ENCODE measurements at regions not wholly inside any gene's neighbourhood (a gene's known extent, or its start where the extent isn't known, plus 50 kb on each side); places are given as distances from the start of the nearest gene placed in this dataset.

DNA sequence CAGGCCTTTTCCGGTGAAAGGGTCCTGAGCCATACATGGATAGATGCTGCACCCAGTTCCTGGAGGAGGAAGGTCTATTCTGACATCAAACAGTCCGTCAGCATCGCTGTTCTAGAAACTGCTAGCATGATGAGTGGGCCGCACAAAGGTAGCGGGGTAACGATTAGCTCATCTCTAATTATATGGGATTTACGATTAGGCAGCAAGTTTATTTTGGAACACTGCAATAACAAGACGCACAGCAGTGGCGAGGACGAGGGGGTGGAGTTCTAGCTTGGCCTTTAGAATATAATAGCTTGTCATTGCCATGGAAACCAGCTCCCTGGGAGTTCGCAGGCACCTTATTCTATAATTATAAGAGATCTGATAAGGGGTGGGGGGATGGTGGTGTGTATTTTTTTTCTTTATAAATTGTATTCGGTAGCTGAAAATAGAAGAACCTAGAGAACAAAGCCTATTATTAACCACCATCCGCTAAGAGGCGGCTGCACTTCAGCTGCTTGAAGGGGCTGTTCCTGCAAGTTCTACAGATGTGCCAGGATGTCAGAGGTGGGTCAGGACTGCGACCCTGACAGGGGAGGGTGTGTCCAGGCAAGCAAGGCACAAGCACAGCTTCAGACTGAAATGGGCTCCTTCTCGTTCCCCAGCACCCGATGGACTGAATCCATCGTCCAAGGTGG, 311.0 kb downstream of the AGTPBP1 start:
- no peak for DNase-seq (ENCODE audit: low read depth in 2 of 2)

DNA sequence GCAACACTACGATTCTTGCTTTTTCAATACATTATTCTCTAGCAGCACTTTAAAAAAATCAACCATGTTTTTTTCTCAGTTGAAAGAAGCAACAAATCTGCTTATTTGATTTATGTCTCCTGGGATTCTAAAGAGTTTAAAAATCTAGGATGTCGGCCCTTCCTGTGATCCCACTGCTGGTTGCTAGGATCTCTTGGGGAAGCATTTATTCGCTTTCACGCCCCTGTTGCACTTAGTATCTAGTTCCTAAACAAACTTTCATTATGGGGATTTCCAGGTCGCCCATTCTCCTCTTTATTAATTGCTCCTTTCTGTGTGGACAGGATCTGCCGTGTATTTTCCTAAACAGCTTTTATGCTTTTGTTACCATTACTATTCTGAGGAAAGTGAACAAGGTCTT, 313.5 kb downstream of the AGTPBP1 start:
- DNase-seq (ENCODE audit: low read depth in 2 of 2) = no peak

DNA sequence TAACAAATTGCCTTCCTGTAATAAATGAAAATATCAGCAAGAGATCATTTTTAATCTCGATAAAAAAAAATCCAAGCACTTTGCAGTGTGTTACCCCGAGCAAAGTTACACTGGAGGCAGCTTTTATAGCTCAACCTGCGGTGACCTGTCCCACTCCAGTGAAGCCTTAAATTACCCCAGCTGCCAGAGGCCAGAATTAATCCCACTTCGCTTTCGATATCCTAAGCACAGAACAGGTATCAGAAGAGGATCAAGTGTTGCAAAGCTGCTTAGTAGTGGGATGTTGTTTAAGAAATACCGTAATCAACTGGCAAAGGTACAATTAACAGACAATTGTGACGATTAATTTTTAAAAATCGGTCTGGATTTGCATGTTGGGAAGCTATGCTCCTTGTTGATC, 314.0 kb downstream of the AGTPBP1 start:
- DNase-seq (ENCODE audit: low read depth in 2 of 2) = no peak

DNA sequence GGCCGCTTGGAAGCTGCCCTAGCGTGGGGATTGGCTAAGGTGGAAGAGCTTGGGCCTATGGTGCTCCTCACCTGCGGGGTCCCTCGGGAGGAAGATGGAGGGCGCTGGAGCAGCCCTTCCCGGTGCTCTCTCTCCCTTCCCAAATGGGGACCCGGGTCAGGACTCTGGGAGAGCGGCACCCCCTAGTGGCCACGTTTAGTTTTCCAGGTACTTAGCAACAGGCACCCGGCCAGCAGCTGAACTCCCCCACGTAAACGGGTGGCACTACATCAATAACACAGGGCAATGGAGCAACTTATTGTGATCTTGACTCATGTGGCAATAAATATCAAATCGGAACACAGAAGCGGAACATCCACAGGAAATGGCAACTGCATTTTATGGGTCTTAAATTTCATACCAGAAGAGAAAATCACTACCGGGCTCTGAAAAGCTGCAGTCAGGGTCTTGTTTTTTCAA, 316.6 kb downstream of the AGTPBP1 start:
- peak; percentile 43 to 57 for DNase-seq (ENCODE audit: low read depth in 2 of 2)

DNA sequence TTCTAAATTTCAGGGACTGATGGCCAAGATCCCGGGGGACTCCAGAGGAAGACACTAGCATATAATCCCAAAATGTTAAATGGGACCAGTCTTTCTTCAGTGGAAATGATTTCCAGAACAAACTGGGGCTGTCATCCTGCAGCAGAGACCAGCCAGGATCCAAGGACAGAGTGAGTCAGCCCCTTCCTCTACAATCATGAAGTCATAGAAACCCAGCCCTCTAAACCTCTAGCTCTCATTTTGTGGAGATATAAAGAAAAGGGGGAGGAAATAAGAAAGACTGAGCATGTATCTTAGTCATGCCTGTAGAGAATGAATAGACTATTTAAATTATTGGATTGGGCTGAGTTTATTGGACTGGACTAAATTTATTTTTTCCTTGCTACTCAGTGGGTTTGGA, 318.3 kb downstream of the AGTPBP1 start:
- no peak for DNase-seq (ENCODE audit: low read depth in 2 of 2)

DNA sequence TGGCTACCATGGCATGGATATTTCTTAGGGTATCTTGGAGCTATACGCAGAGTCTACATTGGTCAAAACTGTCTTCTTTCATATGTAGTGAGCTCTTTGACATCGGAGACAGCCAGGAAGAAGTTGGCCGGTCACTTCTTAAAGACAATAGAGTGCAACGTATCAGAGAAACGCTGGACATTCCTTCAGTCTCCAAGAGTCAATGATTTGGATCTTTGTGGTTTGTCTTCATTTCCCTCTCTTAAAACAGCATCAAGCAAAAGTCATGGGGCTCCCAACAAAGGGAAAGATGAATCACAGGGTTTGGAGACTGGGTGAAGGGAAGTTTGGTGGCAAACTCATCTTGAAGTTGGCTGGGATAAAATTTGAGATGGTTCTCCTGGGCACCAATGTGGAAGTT, 320.1 kb downstream of the AGTPBP1 start:
- DNase-seq (ENCODE audit: low read depth in 2 of 2) = no peak

DNA sequence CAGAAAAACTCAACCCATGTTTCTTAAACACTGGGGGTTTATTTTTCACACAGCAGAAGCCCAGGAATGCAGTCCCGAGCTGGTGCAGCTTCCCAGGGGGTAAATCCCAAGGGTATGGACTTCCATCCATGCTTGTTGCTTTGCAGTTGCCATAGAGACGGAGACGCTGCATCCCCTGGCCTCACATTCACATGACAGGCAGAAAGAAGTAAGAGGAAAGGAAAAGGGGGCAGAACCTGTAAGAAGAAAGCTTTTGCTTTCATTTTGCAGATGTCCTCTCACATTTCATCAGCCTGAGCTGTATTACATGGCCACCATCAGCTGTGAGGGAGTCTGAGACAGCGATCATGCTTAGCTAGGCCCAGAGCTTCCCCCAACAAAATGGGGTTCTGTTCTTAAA, 321.0 kb downstream of the AGTPBP1 start:
- no peak for DNase-seq (ENCODE audit: low read depth in 2 of 2)

DNA sequence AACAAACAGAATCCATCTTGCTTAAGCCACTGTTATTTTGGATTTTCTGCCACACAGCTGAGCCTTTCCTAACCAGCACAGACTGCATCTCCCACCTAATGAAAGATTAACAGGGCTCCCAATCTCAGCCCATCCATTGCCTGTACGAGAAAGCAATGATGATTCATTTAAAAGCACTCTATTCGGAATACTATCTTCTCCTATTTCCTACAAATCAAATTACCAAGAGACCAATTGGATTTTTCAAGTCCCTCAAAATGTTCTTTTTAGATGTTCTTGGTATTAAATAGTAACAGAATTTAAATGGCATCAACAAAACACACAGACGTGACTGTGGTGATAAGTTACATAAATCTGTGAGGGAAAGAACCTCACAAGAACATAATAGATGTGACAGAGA, 324.1 kb downstream of the AGTPBP1 start:
- no peak for DNase-seq (ENCODE audit: low read depth in 2 of 2)

DNA sequence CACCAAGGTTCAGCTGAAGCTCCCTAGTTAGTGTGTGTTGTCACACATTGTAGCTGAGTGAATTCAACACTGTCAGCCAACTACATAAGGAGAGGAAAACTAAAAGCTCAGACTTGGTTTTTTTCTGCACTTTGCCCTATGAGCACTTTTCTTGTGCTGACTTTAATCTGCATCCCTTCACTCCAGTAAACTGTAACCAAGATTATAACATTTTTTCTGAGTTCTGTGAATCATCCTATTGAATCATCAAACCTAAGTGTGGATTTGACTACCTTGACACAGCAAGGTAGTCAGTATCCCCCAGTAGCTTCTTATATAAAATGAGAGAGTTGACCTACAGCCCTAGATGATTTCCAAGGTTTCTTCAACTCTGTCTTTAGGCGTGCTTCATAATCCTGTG, 325.0 kb downstream of the AGTPBP1 start:
- DNase-seq (ENCODE audit: low read depth in 2 of 2) = no peak

DNA sequence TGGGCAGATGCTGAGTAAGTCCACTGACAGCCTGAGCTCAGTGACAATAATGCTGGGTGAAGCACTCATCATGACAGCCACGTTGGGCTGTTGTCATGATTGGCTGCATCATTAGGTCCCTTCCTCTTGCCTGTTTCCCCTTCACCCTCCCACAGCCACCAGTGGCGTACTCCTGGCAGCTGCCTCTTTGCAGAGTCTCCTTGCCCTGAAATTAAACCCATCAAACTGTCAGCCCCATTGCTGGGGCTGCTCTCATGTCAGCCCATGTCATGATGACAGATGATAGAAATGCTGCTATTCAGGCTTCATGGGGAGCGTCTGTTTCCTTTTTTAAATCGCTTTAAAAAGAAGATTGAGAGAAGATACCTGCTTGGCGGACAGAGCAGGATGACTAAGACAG, 327.4 kb downstream of the AGTPBP1 start:
- no peak for DNase-seq (ENCODE audit: low read depth in 2 of 2)

DNA sequence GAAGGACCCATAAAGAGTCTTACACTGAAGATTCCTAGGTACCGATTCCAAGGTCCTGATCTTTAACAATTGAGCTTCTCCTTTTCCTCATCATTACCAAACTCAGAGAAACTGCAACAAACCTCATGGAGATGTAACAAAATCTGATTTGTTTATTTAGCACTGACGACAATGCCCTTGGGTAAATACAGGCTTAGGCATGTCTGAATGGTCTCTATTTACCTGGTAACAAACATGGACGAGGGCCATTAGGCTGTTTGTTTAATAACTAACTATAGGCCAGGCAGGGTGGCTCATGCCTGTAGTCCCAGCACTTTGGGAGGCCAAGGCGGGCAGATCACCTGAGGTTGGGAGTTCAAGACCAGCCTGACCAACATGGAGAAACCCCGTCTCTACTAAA, 333.3 kb downstream of the AGTPBP1 start:
- DNase-seq (ENCODE audit: low read depth in 2 of 2) = no peak

DNA sequence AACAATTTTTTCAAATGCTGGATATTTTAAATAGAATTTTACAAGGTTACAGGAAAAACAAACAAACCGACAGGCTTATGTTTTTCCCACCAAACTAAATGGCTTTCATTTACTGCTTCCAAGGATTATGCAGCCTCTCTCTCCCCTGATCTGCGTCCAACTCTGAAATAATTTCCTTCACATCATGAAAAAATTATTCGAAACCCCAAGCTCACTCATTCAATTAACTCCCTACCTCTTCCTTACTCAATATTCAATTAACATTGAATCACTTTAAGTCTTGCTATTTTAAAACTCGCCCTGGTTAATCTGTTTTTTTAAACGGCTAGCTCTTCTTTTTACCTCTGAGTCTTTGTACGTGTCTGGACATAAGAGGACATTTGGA, 336.2 kb downstream of the AGTPBP1 start:
- DNase-seq (ENCODE audit: low read depth in 2 of 2) = no peak

DNA sequence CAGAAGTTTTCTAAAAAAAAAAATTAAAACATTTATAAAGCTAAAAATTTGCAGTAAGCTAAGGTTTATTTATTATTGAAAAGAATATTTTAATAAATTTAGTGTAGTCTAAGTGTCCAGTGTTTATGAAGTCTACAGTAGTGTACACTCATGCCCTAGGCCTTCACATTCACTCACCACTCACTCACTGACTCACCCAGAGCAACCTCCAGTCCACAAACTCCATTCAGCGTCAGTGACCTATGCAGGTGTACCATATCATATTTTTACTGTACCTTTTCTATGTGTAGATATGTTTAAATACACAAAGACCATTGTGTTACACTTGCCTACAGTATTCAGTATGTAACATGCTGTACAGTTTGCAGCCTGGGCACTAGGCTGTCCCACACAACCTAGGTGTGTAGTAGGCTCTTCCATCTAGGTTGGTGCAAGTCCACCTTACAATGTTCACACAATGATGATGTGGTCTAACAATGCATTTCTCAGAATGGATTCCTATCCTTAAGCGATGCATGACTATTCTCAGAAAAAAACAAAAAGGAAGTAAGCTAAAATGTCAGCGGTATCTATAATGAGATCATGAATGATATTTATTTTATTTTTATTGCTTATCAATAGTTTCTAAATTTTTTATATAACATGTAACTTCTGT, 336.7 kb downstream of the AGTPBP1 start:
- no peak for DNase-seq (ENCODE audit: low read depth in 2 of 2)

DNA sequence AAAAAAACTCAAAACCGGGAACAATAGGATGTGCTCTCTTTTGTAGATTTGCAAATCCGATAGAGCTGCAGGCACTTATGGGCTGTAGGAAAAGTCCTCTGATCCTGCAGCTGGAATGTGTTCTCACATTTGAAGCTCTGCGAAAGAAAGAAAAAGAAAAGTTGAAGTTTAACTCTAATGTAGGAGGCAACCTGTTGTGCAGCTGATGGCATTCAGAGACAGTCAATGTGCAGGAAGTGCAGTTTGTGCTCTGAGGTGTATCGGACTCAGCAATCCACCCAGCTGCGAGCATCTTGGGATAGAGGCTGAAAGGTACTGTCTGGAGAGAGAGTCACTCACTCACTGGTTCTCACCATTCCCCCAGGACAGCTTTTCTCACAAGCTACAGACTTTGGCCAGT, 339.2 kb downstream of the AGTPBP1 start:
- DNase-seq (ENCODE audit: low read depth in 2 of 2) = no peak

DNA sequence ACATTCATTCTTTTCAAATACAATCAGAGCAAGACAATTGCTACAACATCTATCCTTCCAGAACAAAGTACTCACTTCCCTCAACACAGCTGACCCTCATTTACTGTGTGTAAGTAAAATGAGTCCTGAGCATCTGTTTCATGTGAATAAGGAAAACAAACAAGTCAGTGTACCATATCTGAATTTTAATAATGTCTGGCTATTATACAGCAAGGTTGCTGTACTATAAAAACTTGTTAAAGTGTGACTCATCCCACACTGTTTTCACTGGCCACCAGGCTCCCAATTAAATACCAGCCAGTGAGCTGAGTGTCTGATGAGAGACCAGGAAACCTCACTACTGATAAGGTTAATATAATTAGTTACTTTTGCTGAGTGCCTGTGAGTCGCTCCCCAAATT, 339.8 kb downstream of the AGTPBP1 start:
- DNase-seq (ENCODE audit: low read depth in 2 of 2) = no peak

DNA sequence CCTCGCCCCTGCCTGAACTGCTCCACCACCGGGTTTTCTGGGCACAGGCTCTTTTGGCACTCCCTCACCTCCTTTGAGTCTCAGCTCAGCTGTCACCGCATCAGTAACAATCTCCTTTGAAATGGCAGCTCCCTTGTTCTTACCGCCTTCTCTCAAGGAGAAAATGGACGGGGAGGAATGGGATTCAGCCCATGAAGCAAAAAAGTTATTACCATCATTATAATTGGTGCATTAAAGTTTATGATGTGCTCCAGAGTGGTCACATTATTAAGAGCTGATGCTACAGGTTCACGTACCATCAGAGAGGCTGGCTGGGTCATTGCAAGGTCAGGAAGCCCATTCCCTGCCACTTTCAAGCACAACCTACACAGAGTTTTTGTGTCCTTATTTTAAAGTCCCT, 344.7 kb downstream of the AGTPBP1 start:
- no peak for DNase-seq (ENCODE audit: low read depth in 2 of 2)

DNA sequence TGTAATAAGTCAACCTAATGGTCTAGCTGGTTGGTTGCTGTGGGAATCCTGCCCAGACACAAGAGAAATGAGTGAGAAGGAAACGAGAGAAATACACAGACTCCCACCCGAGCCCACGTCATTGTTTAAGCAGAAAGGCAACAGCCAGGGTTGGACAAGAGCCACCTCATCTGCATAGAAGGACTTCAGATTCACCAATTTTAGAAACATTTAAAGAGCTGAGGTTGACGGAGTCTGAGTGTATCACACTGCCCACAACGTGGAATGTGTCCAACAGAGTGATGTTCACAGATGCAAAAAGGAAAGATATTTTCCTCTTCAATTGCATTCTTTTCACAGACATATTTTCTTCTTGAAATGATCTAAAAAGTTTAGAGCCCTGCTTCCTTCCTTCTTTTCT, 349.5 kb downstream of the AGTPBP1 start:
- DNase-seq (ENCODE audit: low read depth in 2 of 2) = no peak

DNA sequence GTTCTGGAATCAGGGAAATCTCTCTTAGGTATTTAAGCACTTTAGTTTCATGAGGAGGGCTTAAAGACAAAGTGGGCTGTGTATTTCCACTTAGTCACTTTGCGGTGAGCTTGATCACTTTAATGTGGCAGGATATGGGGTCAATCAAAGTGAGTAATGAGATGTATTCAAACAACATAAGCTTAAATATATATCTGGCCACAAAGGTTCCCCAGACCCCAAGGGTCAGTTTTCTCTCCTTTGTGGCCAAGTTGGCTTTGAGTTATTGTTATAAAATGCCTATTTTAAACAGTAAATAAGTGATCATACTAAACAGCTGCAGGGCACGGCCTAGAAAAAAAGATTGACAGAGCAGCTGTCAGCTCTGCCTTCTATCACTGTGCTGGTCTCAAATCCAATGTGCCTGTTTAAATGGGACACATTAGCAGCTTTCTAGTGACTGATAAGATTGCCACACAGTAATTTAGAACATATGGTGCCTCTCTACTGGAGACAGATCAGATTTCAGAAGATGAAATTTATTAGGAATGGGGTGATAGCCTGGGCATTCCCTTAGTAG, 363.9 kb downstream of the AGTPBP1 start:
- DNase-seq (ENCODE audit: low read depth in 2 of 2) = no peak

DNA sequence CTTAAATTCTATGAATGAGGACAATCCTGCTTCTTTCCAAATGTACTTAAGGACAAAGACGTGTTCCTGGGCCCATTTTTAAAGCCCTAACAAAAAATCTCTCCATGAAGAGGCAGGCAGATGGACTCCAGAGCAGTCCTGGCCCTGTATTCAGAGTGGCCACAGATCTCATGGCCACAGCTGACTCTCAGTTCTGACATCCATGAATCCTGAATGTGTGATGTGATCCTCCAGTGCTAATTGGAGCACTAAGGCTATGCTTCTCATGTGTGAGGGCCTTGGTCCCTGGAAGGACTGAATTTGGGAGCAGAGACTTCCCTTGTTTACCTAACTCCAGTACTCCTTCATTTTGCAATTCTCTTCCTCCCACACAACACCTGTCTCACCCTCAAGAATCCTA, 373.0 kb downstream of the AGTPBP1 start:
- DNase-seq (ENCODE audit: low read depth in 2 of 2) = no peak

DNA sequence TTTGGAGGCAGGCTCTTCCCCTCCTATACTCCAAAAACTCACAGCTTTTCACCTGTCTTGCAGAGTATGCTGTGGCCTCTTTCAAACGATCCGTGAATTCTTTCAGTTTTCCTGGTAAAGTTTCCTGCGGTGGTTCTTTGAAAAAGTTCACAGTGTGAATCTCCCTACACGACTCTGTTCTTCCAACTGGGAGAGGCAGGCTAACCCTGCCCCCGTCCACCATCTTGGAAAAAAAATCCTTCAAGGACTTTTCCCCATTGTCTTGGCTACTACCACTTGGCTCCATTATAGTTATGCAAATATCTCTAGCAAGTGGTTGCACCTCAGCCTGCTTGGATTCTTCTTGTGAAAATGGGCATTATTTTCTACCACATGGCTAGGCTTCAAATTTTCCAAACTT, 382.6 kb downstream of the AGTPBP1 start:
- DNase-seq (ENCODE audit: low read depth in 2 of 2) = no peak

DNA sequence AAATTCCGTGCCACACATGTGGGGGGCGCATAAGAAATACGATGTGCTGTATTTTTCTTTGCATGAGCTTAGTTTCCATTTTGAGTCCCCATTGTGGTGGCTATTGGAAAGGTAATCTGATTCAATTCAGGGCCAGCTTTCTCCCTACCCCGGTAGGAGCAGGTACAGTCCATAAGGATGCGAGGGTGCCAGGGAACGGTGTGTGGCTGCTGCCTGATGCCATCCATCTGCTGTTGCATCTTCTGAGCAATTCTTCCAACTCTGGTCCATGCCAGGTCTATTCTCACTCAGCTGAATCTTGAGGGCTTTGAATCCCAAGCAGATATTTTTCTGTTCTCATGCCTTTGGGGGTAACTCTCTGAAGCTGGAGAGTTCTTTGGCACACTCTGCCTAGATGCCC, 392.7 kb downstream of the AGTPBP1 start:
- DNase-seq (ENCODE audit: low read depth in 2 of 2) = no peak

DNA sequence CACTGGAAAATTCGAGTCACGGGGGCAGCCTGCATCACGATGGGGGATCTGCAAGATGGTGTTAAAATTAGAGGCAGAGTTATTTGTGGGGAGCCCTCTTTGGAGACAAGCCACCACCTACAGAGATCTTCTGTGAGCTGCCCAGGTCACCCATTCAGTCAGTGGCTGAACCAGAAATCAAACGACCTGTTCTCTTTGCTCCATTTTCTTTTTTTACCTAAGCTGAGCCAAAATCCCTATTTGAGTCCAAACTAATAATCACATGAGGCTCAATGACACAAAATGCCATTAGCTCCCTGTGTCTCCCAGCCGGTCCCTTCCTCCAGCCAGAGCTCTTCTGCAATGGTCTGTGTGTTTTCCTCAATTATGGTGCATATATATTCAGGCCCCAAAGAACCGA, 394.2 kb downstream of the AGTPBP1 start:
- no peak for DNase-seq (ENCODE audit: low read depth in 2 of 2)

DNA sequence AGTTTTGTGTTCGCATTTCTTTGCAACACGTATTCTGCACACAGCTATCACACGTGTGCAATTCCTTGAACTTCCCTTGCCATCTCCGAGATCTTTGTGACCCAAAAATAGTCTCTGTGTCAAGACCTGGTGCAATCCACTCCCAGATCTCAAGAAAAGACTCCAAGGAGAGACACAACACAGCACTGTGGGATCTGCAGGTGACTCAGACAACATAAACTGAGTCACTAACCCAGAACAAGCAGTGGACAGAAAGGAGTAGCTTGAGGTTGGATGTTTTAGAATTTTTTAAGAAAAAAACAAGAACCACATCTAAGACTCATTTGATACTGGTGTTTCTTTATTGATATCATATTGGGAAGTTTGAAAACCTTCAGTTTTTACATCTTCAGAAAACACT, 396.9 kb downstream of the AGTPBP1 start:
- no peak for DNase-seq (ENCODE audit: low read depth in 2 of 2)

DNA sequence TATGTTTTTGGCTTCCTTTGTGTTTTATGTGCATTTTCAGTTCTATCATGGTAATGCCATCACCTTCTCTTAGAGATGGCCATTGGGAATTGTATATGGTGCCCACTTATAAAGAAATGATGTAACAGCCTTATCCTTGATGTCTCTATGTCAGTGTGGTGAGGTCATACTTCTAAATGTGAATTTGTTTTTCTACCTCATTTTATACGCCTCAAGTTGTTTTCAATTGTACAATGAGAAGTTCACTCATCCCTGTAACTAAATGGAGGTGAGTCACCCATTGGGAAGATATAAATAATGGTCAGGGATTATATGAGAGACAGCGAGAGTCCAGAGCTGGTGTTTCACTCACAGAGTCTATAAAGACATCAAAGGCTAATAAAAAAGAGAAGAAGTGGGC, 402.4 kb downstream of the AGTPBP1 start:
- DNase-seq (ENCODE audit: low read depth in 2 of 2) = no peak

Data from stimulated activated CD8-positive, alpha-beta memory T cell treated with anti-CD3 and anti-CD28 coated beads, Interleukin-2, amount 100 ng/mL, for 48 hours (primary cell).